HG02678 (cell line): ENCODE measurements at regions not wholly inside any gene's neighbourhood (a gene's known extent, or its start where the extent isn't known, plus 50 kb on each side); places are given as distances from the start of the nearest gene placed in this dataset.
"Not testable (repeated sequence)": the region's sequence is repeated elsewhere in the genome, so short reads cannot be mapped to it uniquely, and the experiment has no call there.

ENCODE experiments used
- ATAC-seq: cut with Tn5 transposase; IDR thresholded peaks from one replicate; pipeline ENCODE4 v1.9.1; 2021; ENCODE audit warnings: mild to moderate bottlenecking, moderate library complexity; ENCODE audit not compliant: unreplicated experiment

- no peak for ATAC-seq
These were observed 56.7 kb upstream of the LRFN5 start for GRCh38 chr14:41549821-41550607.

DNA sequence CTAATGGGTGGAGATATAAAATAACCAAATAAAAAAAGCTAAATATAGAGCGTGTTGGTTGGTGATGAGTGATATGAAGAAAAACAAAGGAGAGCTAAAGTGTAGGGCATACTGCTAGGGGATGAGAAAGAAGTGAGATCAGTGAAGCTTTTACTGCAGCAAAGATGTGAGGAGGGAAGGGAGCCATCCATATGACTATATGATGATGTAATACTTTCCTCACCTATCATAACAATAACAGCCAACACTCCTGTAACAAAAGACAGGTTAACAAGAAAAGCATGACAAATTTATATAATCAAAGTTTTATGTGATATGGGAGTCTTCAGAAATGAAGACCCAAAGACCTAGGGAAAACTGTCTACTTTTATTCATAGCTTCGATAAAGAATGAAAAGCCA is 57.4 kb upstream of the LRFN5 start:
- no peak for ATAC-seq

GRCh38 chr14:41548666-41549065 is 58.0 kb upstream of the LRFN5 start:
- ATAC-seq: no peak

- no peak for ATAC-seq
These were observed 65.3 kb upstream of the LRFN5 start for GRCh38 chr14:41541333-41541732.

DNA sequence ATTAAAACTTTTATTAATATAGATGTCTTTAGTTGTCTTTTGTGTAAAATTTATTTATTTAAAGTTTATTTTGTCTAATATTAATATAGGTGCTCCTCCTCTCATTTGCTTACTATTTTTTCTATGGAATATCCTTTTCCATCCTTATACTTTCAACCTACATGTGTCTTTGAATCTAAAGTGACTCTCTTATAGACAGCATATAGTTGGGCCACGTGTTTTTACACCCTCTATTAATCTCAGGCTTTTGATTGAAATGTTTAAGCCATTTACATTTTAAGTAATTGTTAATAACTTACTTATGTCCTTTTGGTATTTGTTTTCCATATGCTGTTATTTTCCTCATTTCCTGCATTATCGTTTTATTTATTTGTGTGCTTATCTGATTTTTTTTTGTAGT is 74.4 kb upstream of the LRFN5 start:
- ATAC-seq: no peak

DNA sequence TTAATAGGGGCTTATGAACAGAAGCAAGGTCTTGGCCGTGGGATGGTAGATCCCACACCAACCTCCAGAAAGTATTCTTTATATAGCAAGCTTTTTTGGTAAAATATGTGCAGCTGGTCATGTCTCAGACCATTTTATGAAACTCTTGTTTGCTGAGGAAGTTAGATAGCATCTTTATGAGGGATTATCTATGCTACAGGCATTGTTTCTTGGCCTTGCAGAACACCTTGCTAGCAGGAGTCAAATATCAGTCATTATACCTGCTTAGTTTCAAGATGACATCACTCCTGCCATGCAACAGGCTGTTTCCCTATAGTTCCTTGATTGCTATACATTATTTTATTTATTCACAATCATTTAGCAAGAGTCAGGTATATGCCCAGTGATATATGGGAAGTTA is 84.8 kb upstream of the LRFN5 start:
- no peak for ATAC-seq

DNA sequence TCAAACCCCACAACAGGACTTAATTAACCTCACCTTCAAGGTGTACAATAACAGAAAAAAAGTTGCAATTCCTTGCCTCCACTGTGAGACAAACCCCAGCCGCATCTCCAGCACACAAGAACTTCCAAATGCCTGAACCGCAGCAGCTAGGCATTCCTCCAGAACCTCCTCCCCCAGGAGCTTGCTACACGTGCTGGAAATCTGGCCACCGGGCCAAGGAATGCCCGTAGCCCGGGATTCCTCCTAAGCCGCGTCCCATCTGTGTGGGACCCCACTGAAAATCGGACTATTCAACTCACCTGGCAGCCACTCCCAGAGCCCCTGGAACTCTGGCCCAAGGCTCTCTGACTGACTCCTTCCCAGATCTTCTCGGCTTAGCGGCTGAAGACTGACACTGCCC is 88.6 kb upstream of the LRFN5 start:
- ATAC-seq: not testable (repeated sequence)

DNA sequence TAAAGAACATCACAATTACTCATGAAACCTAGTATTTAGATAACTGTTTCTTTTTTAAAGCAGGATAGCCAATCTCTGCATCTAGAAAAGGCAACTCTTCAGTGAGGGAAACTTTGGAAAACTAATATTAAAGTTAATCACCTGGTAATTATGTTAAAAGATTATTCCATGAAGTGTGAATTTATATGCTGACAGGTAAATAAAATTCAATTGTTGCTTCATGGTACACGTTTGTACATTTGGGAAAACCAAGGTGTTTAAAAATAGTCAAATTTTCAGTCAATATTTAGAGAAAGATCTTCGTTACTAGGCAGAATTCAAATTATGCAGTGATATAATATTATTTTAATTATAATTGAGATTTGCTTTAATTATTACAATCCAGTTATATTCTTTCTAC is 100.1 kb upstream of the LRFN5 start:
- ATAC-seq: no peak

- ATAC-seq: no peak
These were observed 101.2 kb upstream of the LRFN5 start for GRCh38 chr14:41505491-41505890.

DNA sequence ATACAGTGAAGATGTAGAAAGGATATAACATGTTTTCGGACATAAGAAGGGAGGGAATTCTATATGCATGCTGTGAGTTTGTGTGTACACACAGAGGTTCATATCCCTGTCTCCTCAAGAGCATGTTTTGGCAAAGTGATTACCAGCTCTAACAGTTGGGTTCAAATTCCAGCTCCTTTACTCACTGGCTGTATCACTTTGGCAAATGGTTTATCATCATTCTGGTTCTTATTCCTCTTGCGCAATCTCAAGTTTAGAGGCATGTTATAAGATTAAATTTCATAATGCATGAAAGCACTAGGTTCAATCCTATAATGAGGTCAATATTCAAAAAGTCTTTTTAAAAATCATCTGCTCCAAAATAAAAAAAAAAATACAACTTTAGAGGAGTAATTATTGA is 107.7 kb upstream of the LRFN5 start:
- no peak for ATAC-seq

DNA sequence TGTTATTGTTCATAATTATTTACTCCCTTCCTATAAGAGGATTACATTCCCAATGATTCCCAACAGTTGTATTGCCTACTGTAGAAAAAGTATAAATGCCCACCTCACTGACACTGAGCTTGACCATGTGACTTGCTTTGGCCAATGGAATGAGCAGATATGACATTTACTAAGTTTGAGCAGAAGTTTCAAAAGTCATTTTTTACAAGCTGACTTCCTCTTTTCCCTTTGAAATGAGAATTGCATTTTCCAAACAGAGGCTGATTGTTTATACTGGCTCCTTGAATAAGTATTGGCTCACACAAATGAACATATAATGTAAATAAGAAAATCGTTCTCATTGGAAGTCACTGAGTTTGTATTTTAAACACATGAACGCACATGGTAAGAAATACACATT is 116.4 kb upstream of the LRFN5 start:
- ATAC-seq: no peak

DNA sequence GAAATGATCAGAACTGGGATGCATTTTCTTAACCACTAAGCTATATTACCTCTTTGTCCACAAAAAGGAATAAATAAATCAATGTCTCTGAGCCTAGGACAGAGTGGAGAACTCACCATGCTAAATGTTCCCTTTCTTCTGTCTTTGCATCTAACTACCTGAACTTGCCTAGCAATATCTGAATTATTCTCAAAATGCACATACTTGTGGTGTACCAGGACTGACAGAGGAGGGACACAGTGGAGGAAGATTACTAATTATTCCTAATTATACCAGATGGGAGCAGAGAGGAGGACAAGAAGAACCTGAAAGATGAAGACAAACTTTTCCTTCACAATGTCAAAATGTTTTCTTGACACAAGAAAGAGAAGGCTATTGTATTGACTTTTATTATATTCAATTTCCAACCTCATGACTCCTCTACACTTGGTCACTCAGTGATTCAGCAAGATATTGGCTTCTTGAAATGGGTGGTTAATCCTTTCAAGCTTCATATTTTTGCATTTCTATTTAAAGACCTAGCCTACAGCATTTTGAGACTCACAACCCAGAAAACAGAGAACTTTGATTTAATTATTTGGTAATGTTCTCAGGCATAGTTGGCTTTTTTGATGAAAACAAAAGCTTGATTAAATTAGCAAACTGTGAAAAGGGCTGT is 117.2 kb upstream of the LRFN5 start:
- ATAC-seq: no peak

GRCh38 chr14:41488401-41488800 is 118.3 kb upstream of the LRFN5 start:
- ATAC-seq: no peak

DNA sequence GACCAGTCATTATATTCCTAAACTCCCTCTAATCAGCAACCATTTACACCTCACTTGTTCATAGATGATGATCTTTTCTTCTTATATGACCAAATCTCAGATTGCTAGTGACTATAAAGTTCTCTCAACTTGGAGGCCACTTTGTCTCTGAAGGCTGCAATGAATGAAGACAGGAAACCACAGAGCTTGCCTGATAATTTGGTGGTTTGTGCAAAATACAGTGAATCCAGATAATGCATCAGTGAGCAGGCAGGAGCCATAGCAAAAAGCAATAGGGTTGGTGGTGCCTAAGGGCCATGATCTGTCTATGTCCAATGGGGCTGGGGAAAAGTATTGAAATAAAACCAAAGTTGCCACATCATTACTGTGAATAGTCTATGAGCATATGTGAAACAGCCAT is 123.8 kb upstream of the LRFN5 start:
- ATAC-seq: no peak

DNA sequence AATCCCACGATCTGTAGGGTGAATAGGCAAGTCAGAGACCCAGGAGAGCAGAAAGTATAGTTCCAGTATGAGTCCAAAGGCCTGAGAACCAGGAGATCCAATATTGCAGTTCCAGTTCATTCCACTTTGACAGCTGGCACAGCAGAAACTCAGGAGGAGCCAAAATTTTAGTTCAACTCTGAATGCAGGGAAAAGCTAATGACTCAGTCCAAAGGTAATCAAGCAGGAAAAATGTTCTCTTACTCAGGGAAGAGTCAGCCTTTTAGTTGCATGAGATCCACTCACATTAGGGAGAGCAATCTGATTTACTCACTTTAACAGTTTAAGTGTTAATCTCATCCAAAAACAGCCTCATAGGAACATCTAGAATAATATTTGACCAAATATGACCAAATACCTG is 130.2 kb upstream of the LRFN5 start:
- no peak for ATAC-seq

DNA sequence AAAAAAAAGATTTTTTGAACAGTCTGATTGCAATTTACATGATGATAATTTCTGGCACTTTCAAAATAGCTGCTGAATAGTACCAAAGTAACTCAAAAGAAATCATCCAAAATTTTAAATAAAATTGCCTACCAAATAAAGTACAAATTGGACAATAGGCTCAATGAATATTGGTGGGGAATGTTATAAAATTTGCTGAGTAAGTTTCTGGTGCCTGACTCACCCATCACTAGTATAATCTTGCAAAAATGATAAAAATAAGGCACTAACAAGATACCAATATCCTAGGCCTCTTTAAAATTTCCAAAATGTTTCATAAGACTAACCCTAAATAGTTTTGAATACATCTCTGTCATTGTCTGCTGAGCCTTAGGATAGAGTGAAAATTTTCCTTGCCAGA is 145.3 kb upstream of the LRFN5 start:
- no peak for ATAC-seq

GRCh38 chr14:41457393-41457792 is 149.3 kb upstream of the LRFN5 start:
- no peak for ATAC-seq

DNA sequence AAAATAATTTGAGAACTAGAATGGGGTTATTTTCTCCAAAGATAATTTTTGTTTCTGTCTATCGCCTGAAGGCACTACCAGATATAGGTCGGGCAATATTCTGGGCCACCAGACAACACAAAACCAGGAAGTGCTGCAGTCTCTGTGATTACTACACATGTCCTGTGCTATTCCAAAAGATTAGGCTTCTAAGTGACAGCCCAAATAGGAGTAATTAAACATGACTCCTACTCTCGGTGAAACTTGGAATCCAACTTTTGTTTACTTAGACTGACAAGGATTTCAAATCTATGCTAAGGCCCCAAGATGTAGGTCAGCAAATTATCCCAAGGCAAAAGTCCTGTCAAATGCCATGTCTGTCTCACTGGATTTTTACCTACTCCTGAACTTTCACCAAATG is 157.6 kb upstream of the LRFN5 start:
- ATAC-seq: no peak

DNA sequence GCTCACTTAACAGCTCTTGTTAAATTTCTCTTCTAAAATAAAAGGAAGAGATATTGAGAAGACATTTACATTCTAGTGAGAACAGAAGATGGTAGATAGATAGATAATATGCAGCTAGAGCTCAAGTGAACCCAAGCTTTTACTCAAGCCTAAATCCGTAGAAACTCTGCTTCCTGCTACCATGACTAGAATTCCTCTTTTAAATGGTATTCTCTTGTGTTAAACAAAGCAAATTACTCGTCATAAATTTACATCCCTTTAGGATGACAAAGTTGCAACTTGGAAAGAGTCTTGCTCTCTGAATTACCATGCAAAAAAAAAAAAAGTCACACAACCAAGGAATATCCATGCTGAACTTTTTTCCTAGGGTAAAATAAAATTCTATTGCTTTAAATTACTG is 160.7 kb upstream of the LRFN5 start:
- ATAC-seq: no peak

- no peak for ATAC-seq
These were observed 183.2 kb upstream of the LRFN5 start for GRCh38 chr14:41423503-41423902.

GRCh38 chr14:41421308-41421707 is 185.4 kb upstream of the LRFN5 start:
- ATAC-seq: not testable (repeated sequence)

DNA sequence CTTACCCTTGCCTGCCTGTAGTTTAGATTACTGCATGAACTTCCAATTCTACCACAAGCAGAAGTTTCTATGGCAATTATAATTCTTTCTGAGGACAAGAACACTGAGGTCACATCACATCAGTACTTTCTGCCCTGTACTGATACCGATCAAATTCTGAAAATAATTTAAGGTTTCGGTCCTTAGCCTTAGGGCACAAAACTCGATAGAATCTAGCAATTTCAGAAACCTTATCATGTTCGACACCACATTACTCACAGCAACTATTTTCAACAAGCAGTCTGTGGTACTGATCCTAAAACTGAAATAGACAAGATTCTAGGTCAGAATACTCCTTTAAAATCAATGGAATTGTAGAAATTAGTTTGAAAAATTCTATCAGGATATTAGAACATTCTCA is 187.0 kb upstream of the LRFN5 start:
- ATAC-seq: no peak

GRCh38 chr14:41418851-41419250 is 187.8 kb upstream of the LRFN5 start:
- no peak for ATAC-seq
